ENCODE measurements at regions not wholly inside any gene's neighbourhood (a gene's known extent, or its start where the extent isn't known, plus 50 kb on each side); places are given as distances from the start of the nearest gene placed in this dataset.

GRCh38 chr6:105746130-105746505 is 340.0 kb upstream of the PRDM1 start:
- TF ChIP-seq CTCF (conservative IDR thresholded peaks at IDR 0.05) (no peak), EZH2 (IDR thresholded peaks at IDR 0.05; ENCODE audit: low read depth) (no peak)

All from PC-9 (cell line).